ENCODE measurements at regions not wholly inside any gene's neighbourhood (a gene's known extent, or its start where the extent isn't known, plus 50 kb on each side); places are given as distances from the start of the nearest gene placed in this dataset.

DNA sequence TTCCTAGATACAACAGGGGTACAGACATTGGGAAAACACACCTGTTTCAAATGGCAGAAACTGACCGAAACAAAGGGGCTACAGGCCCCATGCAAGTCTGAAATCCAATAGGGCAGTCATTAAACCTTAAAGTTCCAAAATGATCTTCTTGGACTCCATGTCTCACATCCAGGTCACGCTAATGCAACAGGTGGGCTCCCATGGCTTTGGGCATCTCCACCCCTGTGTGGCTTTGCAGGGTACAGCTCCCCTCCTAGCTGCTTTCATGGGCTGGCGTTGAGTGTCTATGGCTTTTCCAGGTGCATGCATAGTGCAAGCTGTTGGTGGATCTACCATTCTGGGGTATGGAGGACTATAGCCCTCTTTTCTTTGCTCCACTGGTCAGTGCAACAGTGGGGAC lies 248.1 kb upstream of the RHOBTB1 start:
- Histone ChIP-seq H3K9ac (ENCODE audit: low read depth in 1 of 2, low read length in 2 of 2) (no peak overlapping the region), H3K36me3 (ENCODE audit: control insufficient read depth in 4 of 4, insufficient read depth in 3 of 4, low read depth in 1 of 4, low read length in 3 of 4) (no peaks in the 10 kb centered on the region), H3K9me3 (ENCODE audit: control insufficient read depth in 4 of 4, low read length in 3 of 4) (peaks cover 0 to 5% (median under 1%) of the 10 kb centered on the region in 4 donors), H3K27ac (ENCODE audit: low read depth in 1 of 2, low read length in 2 of 2) (no peak overlapping the region), H3K4me1 (ENCODE audit: control insufficient read depth in 4 of 4, insufficient read depth in 4 of 4, low read length in 3 of 4) (no peaks in the 10 kb centered on the region), H3K4me3 (ENCODE audit: low read depth in 1 of 3, low read length in 3 of 3) (no peak overlapping the region), H3K27me3 (ENCODE audit: control insufficient read depth in 4 of 4, insufficient read depth in 4 of 4, low read length in 3 of 4) (no peaks in the 10 kb centered on the region)
- TF ChIP-seq, protein P1, sequence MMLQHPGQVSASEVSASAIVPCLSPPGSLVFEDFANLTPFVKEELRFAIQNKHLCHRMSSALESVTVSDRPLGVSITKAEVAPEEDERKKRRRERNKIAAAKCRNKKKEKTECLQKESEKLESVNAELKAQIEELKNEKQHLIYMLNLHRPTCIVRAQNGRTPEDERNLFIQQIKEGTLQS (IDR thresholded peaks at IDR 0.05) = no peak
- TF ChIP-seq TAF1 (conservative IDR thresholded peaks at IDR 0.05) (no peak), EGR1 (IDR thresholded peaks at IDR 0.05; ENCODE audit: low read depth in 2 of 2) (no peak), NR2F2 (IDR thresholded peaks at IDR 0.05) (no peak), FOXA2 (IDR thresholded peaks at IDR 0.05) (no peak), YY1 (IDR thresholded peaks at IDR 0.05) (no peak), RXRA (IDR thresholded peaks at IDR 0.05) (no peak), GABPA (IDR thresholded peaks at IDR 0.05 in 1 of 2, conservative IDR thresholded peaks at IDR 0.05 in 1 of 2) (no peak), RAD21 (IDR thresholded peaks at IDR 0.05) (no peak), HNF4G (IDR thresholded peaks at IDR 0.05) (no peak), FOXA1 (IDR thresholded peaks at IDR 0.05) (no peak), JUND (IDR thresholded peaks at IDR 0.05) (no peak), SP1 (IDR thresholded peaks at IDR 0.05) (no peak), HNF4A (conservative IDR thresholded peaks at IDR 0.05) (no peak)
- TF ChIP-seq, protein P2, sequence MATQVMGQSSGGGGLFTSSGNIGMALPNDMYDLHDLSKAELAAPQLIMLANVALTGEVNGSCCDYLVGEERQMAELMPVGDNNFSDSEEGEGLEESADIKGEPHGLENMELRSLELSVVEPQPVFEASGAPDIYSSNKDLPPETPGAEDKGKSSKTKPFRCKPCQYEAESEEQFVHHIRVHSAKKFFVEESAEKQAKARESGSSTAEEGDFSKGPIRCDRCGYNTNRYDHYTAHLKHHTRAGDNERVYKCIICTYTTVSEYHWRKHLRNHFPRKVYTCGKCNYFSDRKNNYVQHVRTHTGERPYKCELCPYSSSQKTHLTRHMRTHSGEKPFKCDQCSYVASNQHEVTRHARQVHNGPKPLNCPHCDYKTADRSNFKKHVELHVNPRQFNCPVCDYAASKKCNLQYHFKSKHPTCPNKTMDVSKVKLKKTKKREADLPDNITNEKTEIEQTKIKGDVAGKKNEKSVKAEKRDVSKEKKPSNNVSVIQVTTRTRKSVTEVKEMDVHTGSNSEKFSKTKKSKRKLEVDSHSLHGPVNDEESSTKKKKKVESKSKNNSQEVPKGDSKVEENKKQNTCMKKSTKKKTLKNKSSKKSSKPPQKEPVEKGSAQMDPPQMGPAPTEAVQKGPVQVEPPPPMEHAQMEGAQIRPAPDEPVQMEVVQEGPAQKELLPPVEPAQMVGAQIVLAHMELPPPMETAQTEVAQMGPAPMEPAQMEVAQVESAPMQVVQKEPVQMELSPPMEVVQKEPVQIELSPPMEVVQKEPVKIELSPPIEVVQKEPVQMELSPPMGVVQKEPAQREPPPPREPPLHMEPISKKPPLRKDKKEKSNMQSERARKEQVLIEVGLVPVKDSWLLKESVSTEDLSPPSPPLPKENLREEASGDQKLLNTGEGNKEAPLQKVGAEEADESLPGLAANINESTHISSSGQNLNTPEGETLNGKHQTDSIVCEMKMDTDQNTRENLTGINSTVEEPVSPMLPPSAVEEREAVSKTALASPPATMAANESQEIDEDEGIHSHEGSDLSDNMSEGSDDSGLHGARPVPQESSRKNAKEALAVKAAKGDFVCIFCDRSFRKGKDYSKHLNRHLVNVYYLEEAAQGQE (IDR thresholded peaks at IDR 0.05) = no peak
- TF ChIP-seq, protein P3, sequence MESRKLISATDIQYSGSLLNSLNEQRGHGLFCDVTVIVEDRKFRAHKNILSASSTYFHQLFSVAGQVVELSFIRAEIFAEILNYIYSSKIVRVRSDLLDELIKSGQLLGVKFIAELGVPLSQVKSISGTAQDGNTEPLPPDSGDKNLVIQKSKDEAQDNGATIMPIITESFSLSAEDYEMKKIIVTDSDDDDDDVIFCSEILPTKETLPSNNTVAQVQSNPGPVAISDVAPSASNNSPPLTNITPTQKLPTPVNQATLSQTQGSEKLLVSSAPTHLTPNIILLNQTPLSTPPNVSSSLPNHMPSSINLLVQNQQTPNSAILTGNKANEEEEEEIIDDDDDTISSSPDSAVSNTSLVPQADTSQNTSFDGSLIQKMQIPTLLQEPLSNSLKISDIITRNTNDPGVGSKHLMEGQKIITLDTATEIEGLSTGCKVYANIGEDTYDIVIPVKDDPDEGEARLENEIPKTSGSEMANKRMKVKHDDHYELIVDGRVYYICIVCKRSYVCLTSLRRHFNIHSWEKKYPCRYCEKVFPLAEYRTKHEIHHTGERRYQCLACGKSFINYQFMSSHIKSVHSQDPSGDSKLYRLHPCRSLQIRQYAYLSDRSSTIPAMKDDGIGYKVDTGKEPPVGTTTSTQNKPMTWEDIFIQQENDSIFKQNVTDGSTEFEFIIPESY (IDR thresholded peaks at IDR 0.05) = no peak
- TF ChIP-seq, protein P4, sequence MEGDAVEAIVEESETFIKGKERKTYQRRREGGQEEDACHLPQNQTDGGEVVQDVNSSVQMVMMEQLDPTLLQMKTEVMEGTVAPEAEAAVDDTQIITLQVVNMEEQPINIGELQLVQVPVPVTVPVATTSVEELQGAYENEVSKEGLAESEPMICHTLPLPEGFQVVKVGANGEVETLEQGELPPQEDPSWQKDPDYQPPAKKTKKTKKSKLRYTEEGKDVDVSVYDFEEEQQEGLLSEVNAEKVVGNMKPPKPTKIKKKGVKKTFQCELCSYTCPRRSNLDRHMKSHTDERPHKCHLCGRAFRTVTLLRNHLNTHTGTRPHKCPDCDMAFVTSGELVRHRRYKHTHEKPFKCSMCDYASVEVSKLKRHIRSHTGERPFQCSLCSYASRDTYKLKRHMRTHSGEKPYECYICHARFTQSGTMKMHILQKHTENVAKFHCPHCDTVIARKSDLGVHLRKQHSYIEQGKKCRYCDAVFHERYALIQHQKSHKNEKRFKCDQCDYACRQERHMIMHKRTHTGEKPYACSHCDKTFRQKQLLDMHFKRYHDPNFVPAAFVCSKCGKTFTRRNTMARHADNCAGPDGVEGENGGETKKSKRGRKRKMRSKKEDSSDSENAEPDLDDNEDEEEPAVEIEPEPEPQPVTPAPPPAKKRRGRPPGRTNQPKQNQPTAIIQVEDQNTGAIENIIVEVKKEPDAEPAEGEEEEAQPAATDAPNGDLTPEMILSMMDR (IDR thresholded peaks at IDR 0.05; ENCODE audit: low read depth, low read length, missing input control) = no peak
- TF ChIP-seq, protein P5, sequence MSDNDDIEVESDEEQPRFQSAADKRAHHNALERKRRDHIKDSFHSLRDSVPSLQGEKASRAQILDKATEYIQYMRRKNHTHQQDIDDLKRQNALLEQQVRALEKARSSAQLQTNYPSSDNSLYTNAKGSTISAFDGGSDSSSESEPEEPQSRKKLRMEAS (IDR thresholded peaks at IDR 0.05) = no peak
- 90% methylated on average over 3 of the region's 3 CpGs for WGBS
- no peak for DNase-seq (ENCODE audit: low spot score)

All from liver (tissue), 8 donors.